Endothelial cell of umbilical vein (primary cell): ENCODE measurements at regions not wholly inside any gene's neighbourhood (a gene's known extent, or its start where the extent isn't known, plus 50 kb on each side); places are given as distances from the start of the nearest gene placed in this dataset.
A peak's percentile ranks its signal among the peaks of the same experiment; 100 is the strongest.

Experiments used
- CTCF ChIP-seq, 2 donors: IDR thresholded peaks; 1 replicate in 1 of 2; 2 replicates in 1 of 2; pipeline ENCODE4 v1.5.1; 2011; ENCODE audit warnings: low read length in 2 of 2, mild to moderate bottlenecking in 2 of 2, moderate library complexity in 2 of 2, control low read depth in 1 of 2, inconsistent platforms in 1 of 2, low read depth in 1 of 2; ENCODE audit not compliant: insufficient read depth in 1 of 2; ENCODE audit errors: extremely low read depth in 1 of 2
- EZH2 ChIP-seq: IDR thresholded peaks from 2 replicates; pipeline ENCODE4 v1.6.1; 2012; ENCODE audit warnings: borderline replicate concordance, low read depth, mild to moderate bottlenecking, moderate library complexity, low read length, inconsistent platforms; ENCODE audit not compliant: severe bottlenecking
- JUN ChIP-seq: IDR thresholded peaks from 2 replicates; pipeline ENCODE4 v1.6.1; 2011; ENCODE audit warnings: borderline replicate concordance, low read depth; ENCODE audit not compliant: insufficient read length, insufficient read depth
- POLR2AphosphoS5 ChIP-seq: IDR thresholded peaks from 2 replicates; pipeline ENCODE4 v1.6.1; 2012; ENCODE audit warnings: low read depth, mild to moderate bottlenecking, control low read depth, low read length, moderate library complexity; ENCODE audit not compliant: insufficient read depth

- TF ChIP-seq EZH2 (no peak), POLR2AphosphoS5 (peak; percentile 38), CTCF (IDR thresholded peaks at IDR 0.05; ENCODE audit: extremely low read depth in 1 of 2, insufficient read depth in 1 of 2, low read depth in 1 of 2, low read length in 2 of 2) (no peak), JUN (no peak)
These were observed 160.7 kb upstream of the ZNF32 start for GRCh38 chr10:43809211-43809930.
